ENCODE measurements at regions not wholly inside any gene's neighbourhood (a gene's known extent, or its start where the extent isn't known, plus 50 kb on each side); places are given as distances from the start of the nearest gene placed in this dataset.

- H3K4me1 ChIP-seq = no peaks in the 10 kb centered on the region
- H3K27me3 ChIP-seq = no peaks in the 10 kb centered on the region
- 85 to 93% (median 89%) methylated on average over 1 of the region's 1 CpG for WGBS, 5 donors
- H3K9me3 ChIP-seq = no peaks in the 10 kb centered on the region
- TF ChIP-seq POLR2AphosphoS5 (IDR thresholded peaks at IDR 0.05) (no peak), EP300 (IDR thresholded peaks at IDR 0.05) (no peak), POLR2A (IDR thresholded peaks at IDR 0.05) (no peak)
- H3K27ac ChIP-seq = no peak overlapping the region
- intact Hi-C loops (cut with DNase I; ENCODE audit: low total_unique reads) = no loop called here
- H3K4me3 ChIP-seq = no peak overlapping the region
- H3K36me3 ChIP-seq = no peaks in the 10 kb centered on the region
- no peak for DNase-seq
Measured at GRCh38 chr13:53747825-53748224, 719.2 kb downstream of the OLFM4 start.

- H3K27ac ChIP-seq = no peak overlapping the region
- no peaks in the 10 kb centered on the region for H3K36me3 ChIP-seq
- no peaks in the 10 kb centered on the region for H3K27me3 ChIP-seq
- H3K9me3 ChIP-seq = no peaks in the 10 kb centered on the region
- TF ChIP-seq POLR2AphosphoS5 (IDR thresholded peaks at IDR 0.05) = no peak
- TF ChIP-seq POLR2A (IDR thresholded peaks at IDR 0.05) = no peak
- no peak for TF ChIP-seq EP300 (IDR thresholded peaks at IDR 0.05)
- TF ChIP-seq CTCF (IDR thresholded peaks at IDR 0.05) = no peak
- intact Hi-C loops (cut with DNase I; ENCODE audit: low total_unique reads) = no loop called here
- H3K4me1 ChIP-seq = no peaks in the 10 kb centered on the region
- no peak overlapping the region for H3K4me3 ChIP-seq
- 43 to 61% (median 54%) methylated on average over 3 of the region's 3 CpGs for WGBS, 5 donors
- no peak for DNase-seq
Measured at GRCh38 chr13:53749306-53749705, 720.7 kb downstream of the OLFM4 start.

- Histone ChIP-seq H3K36me3 (no peaks in the 10 kb centered on the region), H3K27ac (no peak overlapping the region), H3K9me3 (peaks cover 0 to 13% (median 0%) of the 10 kb centered on the region in 4 donors), H3K4me1 (no peaks in the 10 kb centered on the region), H3K4me3 (no peak overlapping the region), H3K27me3 (no peaks in the 10 kb centered on the region)
- TF ChIP-seq EP300 (IDR thresholded peaks at IDR 0.05) (no peak), CTCF (IDR thresholded peaks at IDR 0.05) (no peak), POLR2AphosphoS5 (IDR thresholded peaks at IDR 0.05) (no peak), POLR2A (IDR thresholded peaks at IDR 0.05) (no peak)
- WGBS, 5 donors = 37 to 63% (median 52%) methylated on average over 2 of the region's 2 CpGs
- peak in 1 of 2 donors; percentile 9 for DNase-seq
- intact Hi-C loops (cut with DNase I; ENCODE audit: low total_unique reads) = no loop called here
Measured at GRCh38 chr13:53759016-53759415, 730.4 kb downstream of the OLFM4 start.

GRCh38 chr13:53775807-53776206 lies 747.2 kb downstream of the OLFM4 start:
- Histone ChIP-seq H3K4me1 (no peaks in the 10 kb centered on the region), H3K36me3 (no peaks in the 10 kb centered on the region), H3K27ac (no peak overlapping the region), H3K27me3 (no peaks in the 10 kb centered on the region), H3K9me3 (no peaks in the 10 kb centered on the region), H3K4me3 (no peak overlapping the region)
- intact Hi-C loops (cut with DNase I; ENCODE audit: low total_unique reads) = no loop called here
- no peak for DNase-seq
- 67 to 91% (median 74%) methylated on average over 1 of the region's 1 CpG for WGBS, 5 donors
- no peak for TF ChIP-seq POLR2A (IDR thresholded peaks at IDR 0.05)
- no peak for TF ChIP-seq POLR2AphosphoS5 (IDR thresholded peaks at IDR 0.05)
- TF ChIP-seq EP300 (IDR thresholded peaks at IDR 0.05) = no peak
- no peak for TF ChIP-seq CTCF (IDR thresholded peaks at IDR 0.05)

- no peak overlapping the region for H3K27ac ChIP-seq
- DNase-seq = no peak
- H3K4me3 ChIP-seq = no peak overlapping the region
- H3K4me1 ChIP-seq = peaks cover 0 to 16% (median 6%) of the 10 kb centered on the region in 4 donors
- TF ChIP-seq POLR2A (IDR thresholded peaks at IDR 0.05) = no peak
- no peak for TF ChIP-seq CTCF (IDR thresholded peaks at IDR 0.05)
- no peak for TF ChIP-seq POLR2AphosphoS5 (IDR thresholded peaks at IDR 0.05)
- TF ChIP-seq EP300 (IDR thresholded peaks at IDR 0.05) = no peak
- intact Hi-C loops (cut with DNase I; ENCODE audit: low total_unique reads) = no loop called here
- no peaks in the 10 kb centered on the region for H3K27me3 ChIP-seq
- H3K36me3 ChIP-seq = no peaks in the 10 kb centered on the region
- WGBS, 5 donors = 54 to 70% (median 61%) methylated on average over 2 of the region's 2 CpGs
- H3K9me3 ChIP-seq = no peaks in the 10 kb centered on the region
Measured at GRCh38 chr13:53778937-53779336, 750.3 kb downstream of the OLFM4 start.
